SJSA1 (cell line): ENCODE measurements at regions not wholly inside any gene's neighbourhood (a gene's known extent, or its start where the extent isn't known, plus 50 kb on each side); places are given as distances from the start of the nearest gene placed in this dataset.

ENCODE experiments used
- DNase-seq, 2 experiments: peaks; one replicate each; pipeline ENCODE4 v3.0.0-alpha.2; 2015 to 2020; ENCODE audit warnings: low spot score in 2 of 2, low read depth in 1 of 2
- H3K27ac ChIP-seq: fragments of 250-450 bp; sonication (Bioruptor Pico); 2 replicates; pipeline ENCODE4 v1.5.1; 2020; ENCODE audit warnings: mild to moderate bottlenecking, moderate library complexity
- H3K27me3 ChIP-seq: fragments of 250-450 bp; sonication (Bioruptor Pico); replicated peaks from 2 replicates; pipeline ENCODE4 v1.5.1; 2020; ENCODE audit warnings: mild to moderate bottlenecking, moderate library complexity
- H3K36me3 ChIP-seq: fragments of 250-450 bp; sonication (Bioruptor Pico); 2 replicates; pipeline ENCODE4 v1.5.1; 2020; ENCODE audit warnings: mild to moderate bottlenecking
- H3K4me1 ChIP-seq: fragments of 250-450 bp; sonication (Bioruptor Pico); replicated peaks from 2 replicates; pipeline ENCODE4 v1.6.1; 2021; ENCODE audit warnings: mild to moderate bottlenecking
- H3K4me3 ChIP-seq: fragments of 250-450 bp; sonication (Bioruptor Pico); 2 replicates; pipeline ENCODE4 v1.5.1; 2020; ENCODE audit warnings: mild to moderate bottlenecking
- H3K9me3 ChIP-seq: fragments of 250-450 bp; sonication (Bioruptor Pico); replicated peaks from 2 replicates; pipeline ENCODE4 v1.5.1; 2020; ENCODE audit warnings: mild to moderate bottlenecking

DNA sequence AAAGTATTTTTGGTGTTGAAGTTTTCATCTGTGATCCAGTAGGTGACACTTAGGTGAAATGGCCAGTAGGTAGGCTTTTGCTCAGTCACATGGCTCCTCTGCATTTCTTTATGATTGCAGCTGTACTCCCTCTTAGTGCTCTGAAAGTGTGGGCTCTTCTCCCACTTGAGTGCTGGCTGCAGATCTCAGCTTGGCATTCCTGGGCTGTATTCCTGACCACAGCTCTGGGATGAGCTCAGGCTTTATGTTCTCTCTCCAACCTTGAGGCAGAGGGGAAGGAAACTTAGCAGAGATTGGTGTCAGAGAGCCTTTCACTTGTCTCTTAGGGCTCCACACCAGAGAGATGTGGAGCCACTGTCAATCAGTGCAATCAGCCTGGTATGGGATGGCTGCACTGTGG lies 254.3 kb downstream of the NDFIP2 start:
- DNase-seq: no peak
- H3K27me3 ChIP-seq: no peaks in the 10 kb centered on the region
- H3K27ac ChIP-seq: no peak overlapping the region
- no peaks in the 10 kb centered on the region; the same call in 1 of the 2 replicates for H3K9me3 ChIP-seq
- no peaks in the 10 kb centered on the region for H3K4me1 ChIP-seq
- no peak overlapping the region for H3K4me3 ChIP-seq
- H3K36me3 ChIP-seq: no peaks in the 10 kb centered on the region

DNA sequence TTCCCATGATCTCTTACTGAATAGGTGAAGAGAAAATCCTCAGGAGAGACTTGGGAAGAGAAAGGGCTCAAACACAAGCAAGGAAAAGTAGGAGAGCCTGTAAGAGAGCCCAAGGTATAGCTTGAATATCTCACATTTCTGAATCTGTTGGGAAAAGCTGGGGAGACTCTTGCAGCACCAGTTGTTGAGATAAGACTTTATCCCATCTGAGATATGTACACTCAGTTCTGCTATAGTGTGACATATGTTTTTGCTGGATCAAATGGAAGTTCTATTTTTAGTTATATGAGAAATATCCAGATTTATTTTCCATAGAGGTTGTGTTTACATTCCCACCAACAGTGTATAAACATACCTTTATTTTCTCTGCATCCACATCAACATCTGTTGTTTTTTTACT lies 246.1 kb downstream of the NDFIP2 start:
- Histone ChIP-seq H3K9me3 (no peaks in the 10 kb centered on the region), H3K27me3 (no peaks in the 10 kb centered on the region), H3K36me3 (no peaks in the 10 kb centered on the region), H3K4me3 (no peak overlapping the region), H3K4me1 (no peaks in the 10 kb centered on the region), H3K27ac (no peak overlapping the region)
- DNase-seq: no peak

GRCh38 chr13:79725841-79726240 lies 244.9 kb downstream of the NDFIP2 start:
- Histone ChIP-seq H3K36me3 (no peaks in the 10 kb centered on the region), H3K9me3 (no peaks in the 10 kb centered on the region), H3K27me3 (no peaks in the 10 kb centered on the region), H3K27ac (no peak overlapping the region), H3K4me1 (no peaks in the 10 kb centered on the region), H3K4me3 (no peak overlapping the region)
- DNase-seq: no peak

DNA sequence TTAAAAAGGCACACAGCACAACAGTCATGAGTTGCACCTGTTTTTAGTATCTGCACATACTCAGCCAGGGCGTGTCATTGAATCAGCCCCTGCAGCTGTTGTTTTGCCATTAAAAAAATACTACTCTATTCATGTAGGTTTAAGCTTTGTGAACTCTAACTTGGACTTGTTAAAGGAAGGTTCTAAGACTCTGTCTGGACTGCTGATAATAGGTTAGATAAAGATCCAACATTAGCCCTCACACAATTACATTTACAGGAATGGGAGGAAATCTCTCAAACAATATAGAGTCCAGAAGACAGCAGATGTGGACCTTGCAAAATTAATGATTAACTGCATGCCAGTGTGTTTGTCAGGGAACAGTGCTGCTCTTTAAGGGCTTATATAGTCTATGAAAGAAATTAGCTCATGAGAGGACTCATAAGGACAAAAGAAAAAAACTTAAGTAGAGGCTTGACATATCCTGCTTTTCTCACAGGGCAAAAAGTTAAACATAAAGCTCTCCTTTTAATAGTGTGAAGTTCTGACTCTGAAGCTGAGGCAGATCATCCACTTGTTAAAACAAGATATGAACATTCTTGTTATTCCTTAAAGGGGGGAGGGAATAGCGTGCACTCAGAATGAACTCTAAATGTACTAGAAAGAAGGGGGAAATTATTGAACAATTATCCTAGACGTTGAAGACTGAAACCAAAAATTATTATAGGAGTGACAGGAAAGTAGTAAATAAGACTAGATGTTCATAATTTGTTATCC lies 243.6 kb downstream of the NDFIP2 start:
- DNase-seq: no peak
- H3K27ac ChIP-seq: no peak overlapping the region

GRCh38 chr13:79723519-79724024 lies 242.6 kb downstream of the NDFIP2 start:
- no peak overlapping the region for H3K4me3 ChIP-seq
- no peak for DNase-seq
- no peaks in the 10 kb centered on the region for H3K9me3 ChIP-seq
- no peaks in the 10 kb centered on the region for H3K4me1 ChIP-seq
- H3K27me3 ChIP-seq: no peaks in the 10 kb centered on the region
- no peaks in the 10 kb centered on the region for H3K36me3 ChIP-seq
- no peak overlapping the region for H3K27ac ChIP-seq

More for the DNA sequence above, 243.6 kb downstream of the NDFIP2 start:
- Histone ChIP-seq H3K4me1 (no peaks in the 10 kb centered on the region), H3K9me3 (no peaks in the 10 kb centered on the region), H3K36me3 (no peaks in the 10 kb centered on the region), H3K27me3 (no peaks in the 10 kb centered on the region), H3K4me3 (no peak overlapping the region)

DNA sequence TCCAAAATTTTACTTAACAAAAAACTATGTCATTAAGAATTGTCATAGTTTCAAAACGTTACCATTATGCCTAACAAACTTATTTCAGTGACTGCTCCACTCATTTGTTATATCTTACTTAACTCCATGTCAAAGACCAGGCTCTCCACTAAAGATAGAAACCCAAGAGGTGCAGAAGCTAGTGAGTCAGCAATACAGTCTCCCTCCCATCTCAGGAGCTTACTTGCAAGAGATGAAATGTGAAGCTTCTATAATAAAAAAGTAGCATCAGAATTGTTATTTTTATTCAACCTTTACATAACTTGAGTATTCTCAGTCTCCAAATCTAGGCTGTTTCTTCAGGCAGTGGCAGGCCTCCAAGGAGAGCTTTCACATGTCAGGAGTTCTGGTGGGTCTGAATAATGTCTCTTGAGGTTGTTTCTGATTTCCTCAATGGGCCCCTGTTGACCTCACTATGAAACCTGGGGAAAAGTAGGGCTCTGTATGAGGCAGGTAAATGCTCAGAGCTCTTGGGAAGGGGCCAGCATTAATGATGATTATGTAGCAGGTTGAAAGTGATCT lies 242.0 kb downstream of the NDFIP2 start:
- no peak overlapping the region for H3K4me3 ChIP-seq
- no peaks in the 10 kb centered on the region for H3K36me3 ChIP-seq
- no peaks in the 10 kb centered on the region for H3K27me3 ChIP-seq
- no peak overlapping the region for H3K27ac ChIP-seq
- no peak for DNase-seq
- H3K9me3 ChIP-seq: no peaks in the 10 kb centered on the region
- no peaks in the 10 kb centered on the region for H3K4me1 ChIP-seq

GRCh38 chr13:79716191-79716590 lies 235.2 kb downstream of the NDFIP2 start:
- no peak for DNase-seq
- H3K9me3 ChIP-seq: no peaks in the 10 kb centered on the region
- no peak overlapping the region for H3K4me3 ChIP-seq
- H3K36me3 ChIP-seq: no peaks in the 10 kb centered on the region
- H3K27ac ChIP-seq: no peak overlapping the region
- no peaks in the 10 kb centered on the region for H3K4me1 ChIP-seq
- H3K27me3 ChIP-seq: no peaks in the 10 kb centered on the region

GRCh38 chr13:79711631-79712030 lies 230.7 kb downstream of the NDFIP2 start:
- no peak overlapping the region for H3K27ac ChIP-seq
- H3K27me3 ChIP-seq: no peaks in the 10 kb centered on the region
- no peaks in the 10 kb centered on the region for H3K9me3 ChIP-seq
- no peak for DNase-seq
- H3K4me1 ChIP-seq: no peaks in the 10 kb centered on the region
- H3K36me3 ChIP-seq: no peaks in the 10 kb centered on the region
- H3K4me3 ChIP-seq: no peak overlapping the region

DNA sequence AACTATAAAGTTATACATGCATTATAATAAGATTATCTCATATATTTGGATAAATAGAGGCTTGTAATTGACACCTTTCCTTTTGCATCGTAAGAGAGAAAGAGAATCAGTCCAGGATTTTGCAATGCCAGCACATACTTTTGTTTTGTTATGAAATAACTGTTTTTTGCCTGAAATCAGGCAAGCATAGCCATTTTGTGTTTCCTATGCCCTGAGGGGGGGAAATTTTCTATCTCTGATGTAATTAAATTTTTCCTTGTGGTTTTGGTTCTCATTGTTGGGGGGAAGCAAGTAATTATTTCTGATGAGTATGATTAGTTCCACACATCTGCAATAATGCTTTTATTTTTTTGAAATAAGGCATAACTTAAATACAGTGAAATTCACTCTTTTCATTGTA lies 229.4 kb downstream of the NDFIP2 start:
- H3K27me3 ChIP-seq: no peaks in the 10 kb centered on the region
- no peaks in the 10 kb centered on the region for H3K9me3 ChIP-seq
- H3K4me1 ChIP-seq: no peaks in the 10 kb centered on the region
- no peaks in the 10 kb centered on the region for H3K36me3 ChIP-seq
- no peak overlapping the region for H3K27ac ChIP-seq
- no peak for DNase-seq
- no peak overlapping the region for H3K4me3 ChIP-seq

GRCh38 chr13:79709471-79709870 lies 228.5 kb downstream of the NDFIP2 start:
- DNase-seq: no peak
- Histone ChIP-seq H3K4me3 (no peak overlapping the region), H3K4me1 (no peaks in the 10 kb centered on the region), H3K27ac (no peak overlapping the region), H3K9me3 (no peaks in the 10 kb centered on the region), H3K36me3 (no peaks in the 10 kb centered on the region), H3K27me3 (no peaks in the 10 kb centered on the region)

DNA sequence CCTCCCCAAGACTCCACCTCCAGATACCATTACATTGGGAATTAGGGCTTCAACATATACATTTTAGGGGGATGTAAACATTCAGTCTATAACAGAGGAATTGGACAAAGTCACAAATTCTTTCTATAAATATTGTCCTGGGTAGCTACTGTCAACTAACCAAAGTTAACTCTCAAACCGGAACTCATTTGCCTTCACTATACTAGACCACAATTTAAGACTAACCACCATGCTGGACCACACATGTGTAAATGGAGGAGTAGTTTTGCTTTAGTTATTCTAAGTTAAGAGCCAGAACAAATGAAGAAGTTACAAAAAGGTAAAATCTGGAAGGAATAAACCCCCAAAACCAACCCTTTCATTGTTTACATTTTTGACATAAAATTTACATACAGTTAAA lies 222.8 kb downstream of the NDFIP2 start:
- H3K4me3 ChIP-seq: no peak overlapping the region
- no peaks in the 10 kb centered on the region for H3K9me3 ChIP-seq
- no peak overlapping the region for H3K27ac ChIP-seq
- H3K4me1 ChIP-seq: no peaks in the 10 kb centered on the region
- H3K36me3 ChIP-seq: no peaks in the 10 kb centered on the region
- H3K27me3 ChIP-seq: no peaks in the 10 kb centered on the region
- DNase-seq: no peak

- Histone ChIP-seq H3K27me3 (no peaks in the 10 kb centered on the region; the same call in 1 of the 2 replicates), H3K4me3 (no peak overlapping the region), H3K36me3 (no peaks in the 10 kb centered on the region), H3K4me1 (no peaks in the 10 kb centered on the region), H3K9me3 (no peaks in the 10 kb centered on the region), H3K27ac (no peak overlapping the region)
- no peak for DNase-seq
Measured at GRCh38 chr13:79695754-79696153, 214.8 kb downstream of the NDFIP2 start.

DNA sequence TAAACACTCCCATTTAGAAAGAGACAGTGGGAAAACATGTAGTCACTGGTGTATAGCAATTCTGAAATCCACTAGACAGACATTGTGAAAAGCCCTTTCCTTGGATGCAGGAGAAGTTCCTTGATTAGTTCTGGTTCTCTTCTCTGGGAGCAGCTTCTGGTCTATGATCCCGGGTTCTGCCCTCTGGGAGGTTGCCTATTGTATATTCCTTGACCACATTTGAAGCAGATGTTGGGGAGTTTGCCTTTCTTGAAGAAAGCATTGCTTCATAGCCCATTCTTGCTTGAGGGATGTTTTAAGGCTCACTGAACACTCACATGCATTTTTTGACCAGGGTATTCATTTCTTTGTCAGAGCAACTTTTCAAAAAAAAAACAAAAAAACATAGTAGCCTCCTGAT lies 211.9 kb downstream of the NDFIP2 start:
- no peak for DNase-seq
- H3K27me3 ChIP-seq: no peaks in the 10 kb centered on the region; the same call in 1 of the 2 replicates
- no peak overlapping the region for H3K4me3 ChIP-seq

GRCh38 chr13:79691826-79692225 lies 210.9 kb downstream of the NDFIP2 start:
- Histone ChIP-seq H3K4me3 (no peak overlapping the region), H3K27me3 (no peaks in the 10 kb centered on the region), H3K9me3 (no peaks in the 10 kb centered on the region), H3K36me3 (no peaks in the 10 kb centered on the region), H3K27ac (no peak overlapping the region), H3K4me1 (no peaks in the 10 kb centered on the region)
- no peak for DNase-seq

More for the DNA sequence above, 211.9 kb downstream of the NDFIP2 start:
- Histone ChIP-seq H3K36me3 (no peaks in the 10 kb centered on the region), H3K9me3 (no peaks in the 10 kb centered on the region), H3K4me1 (no peaks in the 10 kb centered on the region), H3K27ac (no peak overlapping the region)
